Liver (tissue), 3 donors: ENCODE measurements at regions not wholly inside any gene's neighbourhood (a gene's known extent, or its start where the extent isn't known, plus 50 kb on each side); places are given as distances from the start of the nearest gene placed in this dataset.

Experiments used
- ATF3 ChIP-seq: IDR thresholded peaks from 2 replicates; pipeline ENCODE4 v1.6.1; 2016; ENCODE audit warnings: antibody characterized with exemption
- CTCF ChIP-seq: fragments of 150-350 bp; IDR thresholded peaks from 2 replicates; pipeline ENCODE4 v1.5.1; 2017; ENCODE audit warnings: improper control_type of control experiment, low read depth, low read length; ENCODE audit not compliant: missing input control
- EGR1 ChIP-seq, 2 donors: IDR thresholded peaks; 2 replicates each; pipeline ENCODE4 v1.6.1; 2016 to 2018; ENCODE audit warnings: antibody characterized with exemption in 2 of 2, low read depth in 2 of 2
- HNF4G ChIP-seq: IDR thresholded peaks from 2 replicates; pipeline ENCODE4 v1.6.1; 2016; ENCODE audit warnings: antibody characterized with exemption
- RAD21 ChIP-seq, 2 donors: IDR thresholded peaks; 2 replicates each; pipeline ENCODE4 v1.6.1; 2016; ENCODE audit warnings: antibody characterized with exemption in 2 of 2, mild to moderate bottlenecking in 2 of 2
- REST ChIP-seq: IDR thresholded peaks from 2 replicates; pipeline ENCODE4 v1.6.1; 2016; ENCODE audit warnings: antibody characterized with exemption, mild to moderate bottlenecking
- YY1 ChIP-seq: IDR thresholded peaks from 2 replicates; pipeline ENCODE4 v1.6.1; 2016; ENCODE audit warnings: antibody characterized with exemption, mild to moderate bottlenecking
- donor health status: healthy.
- donor health status: healthy.

GRCh38 chr9:84141741-84142370 lies 161.3 kb downstream of the RMI1 start:
- TF ChIP-seq CTCF = no peak
- no peak for TF ChIP-seq HNF4G
- TF ChIP-seq YY1 = no peak
- no peak for TF ChIP-seq REST
- no peak for TF ChIP-seq EGR1 (IDR thresholded peaks at IDR 0.05; ENCODE audit: low read depth in 2 of 2)
- no peak for TF ChIP-seq ATF3
- no peak for TF ChIP-seq RAD21 (IDR thresholded peaks at IDR 0.05)
